SKM-1 treated with dmso at 0.1 percent for 144 hours (cell line): ENCODE measurements at regions not wholly inside any gene's neighbourhood (a gene's known extent, or its start where the extent isn't known, plus 50 kb on each side); places are given as distances from the start of the nearest gene placed in this dataset.
"Not testable (repeated sequence)": the region's sequence is repeated elsewhere in the genome, so short reads cannot be mapped to it uniquely, and the experiment has no call there.

Experiments used
- DNase-seq: peaks from one replicate; lab custom pipeline; 2025; ENCODE audit not compliant: unreplicated experiment; lab: John Stamatoyannopoulos, UW

DNA sequence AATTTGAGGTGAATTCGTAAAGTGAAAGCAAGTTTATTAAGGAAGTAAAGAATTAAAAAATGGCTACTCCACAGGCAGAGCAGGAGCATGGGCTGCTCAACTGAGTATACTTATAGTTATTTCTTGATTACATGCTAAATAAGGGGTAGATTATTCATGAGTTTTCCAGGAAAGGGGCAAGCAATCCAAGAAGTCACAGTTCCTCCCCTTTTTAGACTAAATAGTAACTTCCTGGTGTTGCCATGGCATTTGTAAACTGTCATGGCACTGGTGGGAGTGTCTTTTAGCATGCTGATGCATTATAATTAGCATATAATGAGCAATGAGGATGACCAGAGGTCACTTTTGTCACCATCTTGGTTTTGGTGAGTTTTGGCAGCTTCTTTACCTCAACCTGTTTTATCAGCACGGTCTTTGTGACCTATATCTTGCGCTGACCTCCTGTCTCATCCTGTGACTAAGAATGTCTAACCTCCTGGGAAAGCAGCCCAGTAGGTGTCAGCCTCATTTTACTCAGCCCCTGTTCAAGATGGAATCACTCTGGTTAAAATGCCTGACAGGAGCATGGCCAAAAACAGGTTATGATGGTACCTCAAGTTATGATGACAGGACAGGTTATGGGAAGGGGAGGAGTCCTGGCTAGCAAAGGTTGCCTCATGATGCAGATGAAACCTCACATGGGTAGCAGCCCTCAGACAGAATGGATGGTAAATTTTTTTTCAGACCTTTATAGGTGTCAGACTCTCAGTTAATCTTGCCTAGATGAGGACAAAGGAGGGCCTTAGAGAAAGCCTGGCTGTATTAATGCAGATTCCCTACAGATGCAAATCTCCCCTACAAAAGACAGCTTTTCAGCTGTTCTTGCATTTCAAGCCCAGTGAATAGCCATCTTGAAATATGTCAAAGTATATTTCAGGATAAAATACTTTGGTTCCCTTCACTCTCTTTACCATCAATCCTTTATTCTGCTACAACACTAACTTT lies 49.7 kb downstream of the SIPA1L2 start:
- DNase-seq: no peak

DNA sequence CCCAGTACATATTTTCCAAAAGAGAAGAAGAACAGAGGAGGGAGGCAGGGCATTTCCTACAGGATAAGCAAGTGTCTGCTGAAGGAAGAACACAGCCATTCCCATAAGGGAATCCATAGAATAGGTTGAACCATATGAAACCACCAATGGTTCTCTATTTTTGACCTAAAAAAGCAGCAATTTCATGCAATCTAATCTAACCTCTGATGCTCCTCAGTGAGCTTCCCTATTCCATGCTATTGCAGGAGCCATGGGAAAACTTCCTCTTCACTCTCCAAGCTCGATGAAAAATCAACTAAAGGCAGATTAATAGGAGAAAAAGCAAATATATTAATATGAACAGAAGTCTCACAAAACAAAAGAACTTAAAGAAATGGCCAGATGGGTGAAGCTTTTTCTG lies 50.5 kb downstream of the SIPA1L2 start:
- no peak for DNase-seq

DNA sequence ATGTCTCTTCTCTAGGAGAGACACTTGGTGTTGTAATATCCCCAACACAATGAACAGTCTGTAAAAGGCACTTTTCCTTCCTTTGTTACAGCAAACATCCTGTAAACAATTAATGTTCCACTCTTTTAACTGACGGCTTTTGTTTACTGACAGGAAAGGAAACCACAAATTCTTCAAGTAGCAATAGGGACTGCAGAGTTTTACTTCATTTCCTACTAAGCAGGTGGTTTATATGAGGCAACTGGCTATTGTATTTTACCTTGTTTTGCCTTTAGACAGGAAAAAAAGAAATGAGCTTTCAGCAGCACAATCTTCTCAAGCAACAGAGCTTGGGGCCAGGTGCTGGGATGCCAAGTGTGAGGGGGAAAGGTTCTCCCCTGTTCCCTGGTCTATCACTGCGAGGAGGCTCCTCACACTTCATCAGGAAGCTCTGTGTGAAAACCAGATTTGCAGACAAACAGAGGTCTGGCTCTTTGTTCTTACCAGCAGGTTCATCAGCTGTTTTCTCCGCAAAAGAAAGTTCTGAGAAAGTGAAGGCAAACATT lies 51.2 kb downstream of the SIPA1L2 start:
- no peak for DNase-seq

DNA sequence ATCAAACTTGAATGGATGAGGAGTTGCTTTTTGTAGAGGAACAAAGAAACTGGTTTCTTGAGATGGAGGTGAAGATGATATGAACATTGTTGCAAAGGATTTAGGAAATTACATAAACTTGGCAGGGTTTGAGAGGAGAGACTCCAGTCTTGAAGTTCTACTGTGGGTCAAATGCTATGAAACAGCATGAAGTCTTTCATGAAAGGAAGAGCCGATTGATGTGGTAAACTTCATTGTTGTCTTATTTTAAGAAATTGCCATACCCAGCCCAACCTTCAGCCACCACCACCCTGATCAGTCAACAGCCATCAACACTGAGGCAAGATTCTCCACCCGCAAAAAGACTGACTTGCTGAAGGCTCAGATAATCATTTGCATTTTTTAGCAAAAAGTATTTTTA lies 52.2 kb downstream of the SIPA1L2 start:
- DNase-seq: no peak

DNA sequence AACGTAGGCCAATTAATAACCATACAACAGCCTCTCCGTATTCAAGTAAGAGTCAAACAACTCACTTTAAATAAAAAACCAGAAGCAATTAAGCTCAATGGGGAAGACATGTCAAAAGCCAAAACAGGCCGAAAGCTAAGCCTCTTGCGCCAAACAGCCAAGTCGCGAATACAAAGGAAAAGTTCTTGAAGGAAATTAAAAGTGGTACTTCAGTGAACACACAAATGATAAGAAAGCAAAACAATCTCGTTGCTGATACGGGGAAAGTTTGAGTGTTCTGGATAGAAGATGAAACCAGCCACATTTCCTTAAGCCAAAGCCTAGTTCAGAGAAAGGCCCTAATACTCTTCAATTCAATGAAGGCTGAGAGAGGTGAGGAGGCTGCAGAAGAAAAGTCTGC lies 53.4 kb downstream of the SIPA1L2 start:
- no peak for DNase-seq

DNA sequence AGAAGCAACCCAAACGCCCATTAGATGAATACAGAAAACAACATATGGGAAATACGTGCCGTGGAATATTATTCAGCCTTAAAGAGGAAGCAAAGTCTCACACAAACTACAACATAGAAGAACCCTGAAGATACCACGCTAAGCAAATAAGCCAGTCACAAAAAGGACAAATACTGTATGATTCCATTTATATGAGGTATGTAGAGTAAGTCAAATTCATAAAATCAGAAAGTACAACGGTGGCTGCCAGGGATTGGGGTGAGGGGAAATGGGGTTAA lies 54.2 kb downstream of the SIPA1L2 start:
- no peak for DNase-seq

DNA sequence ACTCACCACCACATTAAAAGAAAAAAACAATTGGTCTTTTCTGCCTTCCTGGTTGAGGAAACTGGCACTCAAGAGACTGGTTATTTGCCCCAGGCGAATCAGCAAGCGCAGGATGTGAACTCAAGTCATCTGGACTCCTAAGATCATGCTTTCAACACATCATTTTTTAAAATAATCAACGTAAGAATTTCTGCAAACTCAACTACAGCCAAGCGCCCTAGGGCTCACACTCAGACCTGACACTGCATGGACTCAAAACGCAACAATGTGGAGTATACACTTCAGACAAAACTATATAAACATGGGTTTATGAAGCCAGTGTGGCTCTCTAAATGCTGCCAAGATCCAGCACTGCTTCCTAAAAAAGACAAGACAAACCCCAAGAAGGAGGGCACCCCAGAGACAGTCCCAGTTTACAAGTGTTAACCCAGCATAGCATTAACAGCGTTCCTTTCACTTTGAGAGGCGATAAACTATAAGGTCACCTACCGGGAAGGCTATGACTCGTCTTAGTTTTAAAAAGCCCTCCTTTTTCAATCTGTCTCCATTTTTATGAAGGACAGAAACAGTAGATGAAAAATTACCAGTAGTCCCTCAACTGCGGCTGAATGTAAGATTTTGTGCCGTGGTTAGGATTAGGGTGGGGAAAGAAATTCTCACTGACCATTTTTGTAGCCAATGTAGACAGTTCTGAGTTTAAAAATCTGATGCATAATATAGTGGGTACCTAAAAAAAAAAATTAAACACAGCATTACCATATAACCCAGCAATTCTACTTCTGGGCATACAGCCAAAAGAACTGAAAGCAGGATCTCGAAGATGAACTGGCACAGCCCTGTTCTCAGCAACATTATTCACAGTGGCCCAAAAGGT lies 54.8 kb downstream of the SIPA1L2 start:
- DNase-seq: no peak

DNA sequence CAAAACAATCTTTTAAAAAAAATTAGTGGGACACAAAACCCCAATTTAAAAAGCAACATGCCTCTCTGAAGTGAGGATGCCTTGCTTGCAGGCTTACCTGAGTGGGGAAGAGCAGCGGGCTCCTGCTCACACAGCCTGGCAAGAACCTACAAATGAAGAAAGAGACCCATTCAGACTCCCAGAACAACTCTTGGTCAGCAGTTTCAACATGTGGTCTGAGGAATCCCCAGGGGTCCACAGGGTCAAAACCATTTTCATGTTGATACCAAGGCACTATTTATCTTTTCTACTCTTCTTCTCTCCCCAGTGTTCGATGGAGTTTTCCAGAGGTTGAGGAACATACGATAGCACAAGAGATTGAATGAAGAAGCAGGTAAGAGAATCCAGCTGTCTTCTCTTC lies 55.9 kb downstream of the SIPA1L2 start:
- no peak for DNase-seq

DNA sequence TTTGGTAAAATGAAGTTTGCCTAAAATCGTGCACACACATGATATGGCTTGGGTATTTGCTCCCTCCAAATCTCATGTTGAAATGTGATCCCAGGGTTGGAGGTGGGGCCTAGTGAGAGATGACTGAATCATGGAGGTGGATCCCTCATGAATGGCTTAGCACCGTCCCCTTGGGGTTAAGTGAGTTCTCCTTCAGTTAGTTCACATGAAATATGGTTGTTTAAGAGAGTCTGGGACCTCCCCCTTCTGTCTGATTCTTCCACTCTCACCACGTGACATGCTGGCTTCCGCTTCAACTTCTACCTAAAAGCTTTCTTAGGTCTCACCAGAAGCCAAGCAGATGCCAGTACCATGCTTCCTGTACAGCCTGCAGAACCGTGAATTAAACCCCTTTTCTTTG lies 58.4 kb downstream of the SIPA1L2 start:
- no peak for DNase-seq

DNA sequence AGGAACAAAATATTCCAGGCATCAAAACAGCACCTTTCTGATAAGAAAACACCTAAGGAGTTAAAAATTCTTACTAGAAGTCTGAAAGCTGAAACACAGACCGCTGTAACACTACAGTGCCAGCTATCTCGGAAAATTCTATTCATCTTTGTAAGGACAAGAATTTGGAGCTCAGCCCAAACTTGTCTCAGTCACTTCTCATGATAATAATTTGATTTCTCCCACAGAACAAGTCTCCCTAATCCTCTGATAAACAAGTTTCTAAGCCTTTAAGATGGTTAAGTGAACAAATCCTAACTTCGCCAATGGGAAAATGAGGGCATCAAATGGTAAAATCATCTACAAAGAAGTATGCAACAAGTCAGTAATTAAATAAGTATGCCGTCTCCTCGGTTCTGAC lies 59.9 kb downstream of the SIPA1L2 start:
- no peak for DNase-seq

DNA sequence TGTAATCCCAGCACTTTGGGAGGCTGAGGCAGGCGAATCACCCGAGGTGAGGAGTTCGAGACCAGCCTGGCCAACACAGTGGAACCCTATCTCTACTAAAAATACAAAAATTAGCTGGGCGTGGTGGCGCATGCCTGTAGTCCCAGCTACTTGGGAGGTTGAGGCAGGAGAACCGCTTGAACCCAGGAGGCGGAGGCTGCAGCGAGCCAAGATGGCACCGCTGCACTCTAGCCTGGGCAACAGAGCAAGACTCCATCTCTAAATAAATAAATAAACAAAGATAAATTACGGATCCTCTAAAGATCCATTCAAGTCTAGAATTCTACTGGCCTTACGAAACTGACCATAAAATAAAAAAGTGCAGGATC lies 60.4 kb downstream of the SIPA1L2 start:
- not testable (repeated sequence) for DNase-seq

DNA sequence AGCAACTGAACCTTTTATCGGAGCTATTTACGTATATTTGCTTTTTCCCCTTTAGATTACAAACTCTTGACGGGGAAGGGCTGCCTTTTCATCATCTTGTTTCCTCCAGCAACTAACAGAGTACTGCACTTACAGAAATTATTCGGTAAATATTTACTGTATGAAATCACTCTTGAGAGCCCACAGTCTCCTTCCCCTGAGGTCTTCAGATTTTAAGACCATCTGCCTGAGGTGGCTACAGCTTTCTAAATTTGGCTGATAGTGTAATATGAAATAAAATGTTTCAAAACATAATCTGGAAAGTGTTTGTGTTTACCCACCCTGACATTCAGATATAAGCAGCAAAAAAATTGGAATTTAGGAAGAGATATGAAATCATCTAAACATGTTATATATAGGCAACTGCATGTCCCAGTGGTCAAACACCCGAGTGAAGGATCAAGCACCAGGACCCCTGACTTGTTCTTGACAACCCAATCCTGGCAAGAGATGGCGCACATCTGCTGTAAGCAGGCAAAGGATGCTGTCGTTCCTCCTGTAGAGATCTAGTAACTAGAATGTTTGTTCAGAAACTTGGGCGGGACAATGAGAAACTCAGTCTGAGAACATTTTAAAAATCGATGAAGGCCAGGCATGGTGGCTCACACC lies 60.9 kb downstream of the SIPA1L2 start:
- DNase-seq: no peak

DNA sequence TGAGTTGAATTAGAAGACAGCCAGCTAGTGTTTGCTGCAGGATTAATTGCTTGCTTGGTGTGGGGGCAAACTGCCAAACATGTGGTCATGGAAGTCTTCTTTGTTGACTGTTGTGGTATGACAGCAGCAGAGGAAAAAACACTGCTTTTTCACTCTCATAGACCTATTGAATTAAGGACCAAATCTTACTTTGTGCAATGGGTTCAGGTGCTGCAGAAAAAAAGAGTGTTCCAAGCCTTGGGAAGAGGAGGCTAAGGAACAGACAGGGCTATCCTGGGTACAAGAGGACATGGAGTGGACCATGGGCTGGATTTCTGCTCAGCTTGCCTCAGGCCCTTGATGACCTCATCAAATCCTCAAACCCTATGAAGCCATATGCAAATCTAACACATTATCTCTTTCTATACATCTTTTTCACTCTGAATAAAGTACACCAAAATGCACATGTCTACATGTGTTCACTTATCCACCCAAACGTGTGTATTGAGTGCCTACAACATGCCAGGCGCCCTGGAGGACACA lies 61.5 kb downstream of the SIPA1L2 start:
- DNase-seq: no peak

DNA sequence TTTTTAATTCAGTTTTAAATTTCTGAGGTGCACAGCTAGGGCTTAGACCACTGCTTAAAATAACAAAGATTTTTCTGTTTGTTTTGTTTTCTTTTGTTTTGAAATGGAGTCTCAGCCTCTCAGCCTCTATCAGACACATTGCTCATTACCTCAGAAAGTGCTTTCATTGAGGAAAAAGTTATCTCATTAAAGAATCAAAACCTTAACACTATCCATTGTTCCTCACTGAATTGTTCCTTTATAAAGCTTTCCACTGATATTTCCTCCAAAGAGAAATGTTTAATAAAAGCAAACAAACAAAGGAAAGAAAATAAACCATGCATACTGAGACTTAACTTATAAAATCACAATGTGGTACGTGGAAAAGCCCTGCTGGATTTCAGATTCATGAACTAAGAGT lies 63.8 kb downstream of the SIPA1L2 start:
- no peak for DNase-seq

DNA sequence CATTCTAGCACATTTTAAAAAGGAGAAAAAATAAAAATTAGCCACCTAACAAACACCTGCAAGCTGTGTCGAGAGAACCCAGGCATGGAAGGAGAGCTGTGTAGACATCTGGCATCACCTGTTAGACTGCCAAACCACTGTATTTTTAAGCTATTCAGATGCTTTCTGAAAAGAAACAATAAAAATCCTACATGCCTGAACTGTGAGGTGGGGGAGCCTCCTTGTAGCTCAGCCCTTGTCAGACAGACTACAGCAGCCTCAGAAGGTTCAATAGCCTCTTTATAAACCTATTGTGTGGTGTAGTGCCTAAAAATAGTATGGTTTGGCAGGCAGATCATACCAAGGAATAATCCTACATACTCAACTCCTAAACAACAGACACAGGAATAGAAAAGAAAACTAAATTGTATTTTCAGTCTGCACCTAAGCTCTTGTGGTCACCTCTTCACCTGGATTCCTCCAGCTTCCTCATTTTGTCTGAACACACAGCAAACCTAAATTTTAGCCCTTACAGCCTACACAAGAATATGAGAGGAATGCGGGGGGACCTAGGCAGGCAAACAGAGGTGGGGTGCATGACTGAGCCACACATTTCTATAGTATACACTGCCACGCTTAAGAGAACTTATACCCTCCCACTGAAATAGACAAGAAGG lies 67.0 kb downstream of the SIPA1L2 start:
- DNase-seq: no peak

DNA sequence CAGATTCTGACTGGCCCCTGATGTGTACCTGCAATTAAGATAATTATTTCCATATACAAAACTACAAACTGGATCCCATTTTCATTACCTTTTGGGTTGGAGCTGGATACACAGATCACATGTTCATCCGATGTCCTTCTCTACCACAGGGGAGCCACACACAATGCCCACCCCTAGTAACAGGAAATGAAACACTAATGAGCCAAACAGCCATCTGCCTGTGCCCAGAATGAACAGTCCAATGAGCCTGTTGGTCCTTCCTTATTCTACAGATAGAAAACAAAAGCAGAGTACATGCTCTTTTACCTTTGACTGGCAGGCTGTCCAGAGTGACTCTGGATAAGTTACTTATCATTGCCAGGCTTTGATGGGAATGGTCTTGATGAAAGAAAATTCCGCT lies 68.6 kb downstream of the SIPA1L2 start:
- no peak for DNase-seq

DNA sequence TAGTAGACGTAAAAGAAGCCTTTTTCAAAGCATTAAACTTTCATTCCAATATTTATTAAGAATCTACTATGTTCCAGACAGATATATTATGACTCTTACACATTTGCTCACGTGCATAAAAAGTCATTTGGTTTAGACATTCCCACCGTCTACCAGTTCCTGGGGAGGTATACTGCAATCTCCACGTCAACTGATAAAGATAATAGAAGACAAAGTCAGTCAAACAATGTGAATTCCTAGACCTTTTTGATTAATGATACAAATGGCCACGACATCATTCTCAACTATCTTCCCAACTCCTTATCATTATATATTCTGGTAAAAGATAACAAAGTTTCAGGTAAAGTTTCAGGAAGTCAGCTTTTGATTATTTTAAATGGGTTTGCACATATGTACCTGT lies 69.0 kb downstream of the SIPA1L2 start:
- no peak for DNase-seq

DNA sequence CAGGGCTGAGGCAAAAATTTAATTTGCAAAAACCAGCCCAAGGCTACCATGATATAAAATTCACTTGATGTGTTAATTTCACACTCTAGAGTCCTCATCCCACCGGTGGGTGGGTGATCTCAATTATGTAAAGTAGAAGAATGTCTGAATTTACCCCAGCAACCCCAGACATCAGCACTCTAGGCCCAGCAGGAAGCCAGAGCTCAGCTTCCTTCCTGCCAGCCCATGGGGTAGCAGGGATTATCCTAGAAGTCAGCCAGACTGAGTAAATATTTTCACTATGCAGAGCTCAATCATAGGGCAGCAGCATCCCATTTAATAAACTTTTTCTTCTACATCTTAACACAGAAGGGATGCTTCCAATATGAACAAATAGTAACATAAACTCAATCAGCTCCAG lies 71.0 kb downstream of the SIPA1L2 start:
- no peak for DNase-seq

DNA sequence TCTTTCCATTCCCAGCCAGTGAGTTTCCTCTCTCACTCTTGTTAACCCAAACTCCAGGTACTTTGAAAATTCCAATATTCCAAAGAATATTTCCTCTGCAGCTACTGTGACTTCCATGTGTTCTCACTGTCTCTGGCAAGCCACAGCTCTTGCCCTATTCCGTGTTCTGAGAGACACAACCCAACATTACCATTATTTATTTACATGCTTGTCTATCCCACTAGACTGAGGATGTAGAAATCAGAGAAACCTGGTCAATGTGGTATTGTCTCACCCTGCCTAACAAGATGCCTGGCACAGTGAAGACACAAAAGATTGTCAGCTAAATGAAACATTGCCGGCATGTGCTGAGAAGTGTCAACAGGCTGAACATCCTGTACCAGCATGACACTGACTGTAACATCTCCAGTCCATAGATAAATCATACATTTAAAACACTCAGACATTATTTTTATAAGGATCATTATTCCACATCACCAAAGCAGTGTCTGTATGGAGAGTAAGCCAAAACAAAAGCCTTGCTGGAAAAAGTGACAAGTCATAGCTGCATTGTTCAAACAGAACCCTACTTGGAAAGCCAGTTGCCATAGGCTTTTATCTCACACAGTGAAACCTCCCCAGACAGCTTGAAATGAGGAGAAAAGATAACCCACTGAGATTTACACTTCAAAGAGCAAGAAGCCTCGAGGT lies 72.3 kb downstream of the SIPA1L2 start:
- no peak for DNase-seq

DNA sequence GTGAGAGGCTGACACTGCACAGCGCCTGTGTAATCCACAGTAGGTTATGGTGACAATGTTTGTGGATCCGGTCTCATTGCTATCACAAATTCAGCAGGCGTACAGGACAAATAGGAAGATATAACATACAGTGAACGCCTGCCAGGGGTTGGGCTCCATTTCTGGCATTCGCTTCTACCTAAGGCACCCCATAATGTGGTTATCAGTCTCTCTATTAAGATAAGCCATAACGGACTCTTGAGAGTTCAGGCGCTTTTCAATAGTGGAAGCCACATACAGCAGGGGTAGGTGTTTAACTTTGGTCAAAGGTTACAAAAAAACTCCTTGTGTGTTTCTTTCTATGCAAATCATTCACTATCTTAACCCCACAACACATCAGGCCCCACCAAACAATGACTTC lies 72.8 kb downstream of the SIPA1L2 start:
- no peak for DNase-seq
